Caco-2 (cell line): ENCODE measurements at regions not wholly inside any gene's neighbourhood (a gene's known extent, or its start where the extent isn't known, plus 50 kb on each side); places are given as distances from the start of the nearest gene placed in this dataset.
"Not testable (repeated sequence)": the region's sequence is repeated elsewhere in the genome, so short reads cannot be mapped to it uniquely, and the experiment has no call there.

ENCODE experiments used
- BruUV-seq: library from RNA; stranded (reverse); fragments of 400-500 nt; replicated peaks from 2 replicates; lab custom pipeline; 2021; lab: Mats Ljungman, UMichigan
- CTCF ChIA-PET: fragments of 300-600 bp; sonication (Branson Sonifier 250); formaldehyde crosslinking; loops from one replicate; lab custom pipeline; 2022; ENCODE audit warnings: antibody characterized with exemption; lab: Charles Lee
- POLR2A ChIA-PET: fragments of 300-600 bp; sonication (Branson Sonifier 250); formaldehyde crosslinking; loops from one replicate; lab custom pipeline; 2022; ENCODE audit warnings: antibody characterized with exemption; lab: Charles Lee
- DNase-seq, 2 experiments: peaks; one replicate each; pipeline versions ENCODE4 v3.0.0 to v3.0.0-alpha.2; 2020 to 2022
- H3K27me3 ChIP-seq: replicated peaks from 2 replicates; pipeline ENCODE4 v1.6.0; 2011; ENCODE audit warnings: low read length; ENCODE audit not compliant: control insufficient read depth, insufficient read depth
- H3K36me3 ChIP-seq: 2 replicates; pipeline ENCODE4 v1.5.1; 2011; ENCODE audit warnings: low read length; ENCODE audit not compliant: control insufficient read depth, insufficient read depth
- H3K4me1 ChIP-seq: fragments of 250-450 bp; sonication (Bioruptor Pico); 2 replicates; pipeline ENCODE4 v1.5.1; 2020; ENCODE audit warnings: mild to moderate bottlenecking
- H3K4me3 ChIP-seq: 2 replicates; pipeline ENCODE4 v1.5.1; 2011; ENCODE audit warnings: low read depth, mild to moderate bottlenecking, control low read depth, low read length
- H3K9me3 ChIP-seq: fragments of 250-450 bp; sonication (Bioruptor Pico); 2 replicates; pipeline ENCODE4 v1.5.1; 2020; ENCODE audit warnings: mild to moderate bottlenecking, moderate library complexity
- H3K27ac Mint-ChIP-seq: one replicate; pipeline ENCODE4 v1.8.0; 2022; ENCODE audit warnings: mixed read lengths; ENCODE audit not compliant: unreplicated experiment
- H3K27me3 Mint-ChIP-seq: one replicate; pipeline ENCODE4 v1.8.0; 2022; ENCODE audit warnings: mixed read lengths; ENCODE audit not compliant: insufficient read depth, unreplicated experiment
- H3K36me3 Mint-ChIP-seq: one replicate; pipeline ENCODE4 v1.8.0; 2022; ENCODE audit warnings: mild to moderate bottlenecking, mixed read lengths; ENCODE audit not compliant: insufficient read depth, unreplicated experiment
- H3K4me1 Mint-ChIP-seq: one replicate; pipeline ENCODE4 v1.8.0; 2022; ENCODE audit warnings: low read depth, mixed read lengths; ENCODE audit not compliant: unreplicated experiment
- H3K4me3 Mint-ChIP-seq: one replicate; pipeline ENCODE4 v1.8.0; 2022; ENCODE audit warnings: mild to moderate bottlenecking, moderate library complexity, mixed read lengths; ENCODE audit not compliant: unreplicated experiment
- H3K9me3 Mint-ChIP-seq: one replicate; pipeline ENCODE4 v1.8.0; 2022; ENCODE audit warnings: mixed read lengths; ENCODE audit not compliant: unreplicated experiment
- CTCF ChIP-seq, 2 experiments: fragments of 200-600 bp in 1 of 2; IDR thresholded peaks; 1 replicate in 1 of 2; 2 replicates in 1 of 2; pipeline versions ENCODE4 v1.5.1 to v1.8.0; 2011 to 2022; ENCODE audit warnings: antibody characterized with exemption in 1 of 2, control low read depth in 1 of 2, inconsistent platforms in 1 of 2, low read depth in 1 of 2, low read length in 1 of 2, mild to moderate bottlenecking in 1 of 2, moderate library complexity in 1 of 2; ENCODE audit not compliant: insufficient read depth in 1 of 2, severe bottlenecking in 1 of 2, unreplicated experiment in 1 of 2
- intact Hi-C: fragments of 100-400 bp; cut with micrococcal nuclease; formaldehyde crosslinking; loops from one replicate; pipeline ENCODE4 v1.10.0; 2022; ENCODE audit not compliant: unreplicated experiment

- no peak overlapping the region for H3K27ac Mint-ChIP-seq
- no peak overlapping the region for H3K4me3 Mint-ChIP-seq
- peaks cover 6% of the 10 kb centered on the region for H3K27me3 Mint-ChIP-seq
- intact Hi-C loops: no loop called here
- DNase-seq: no peak
- Histone ChIP-seq H3K9me3 (no peaks in the 10 kb centered on the region), H3K4me1 (no peaks in the 10 kb centered on the region), H3K36me3 (no peaks in the 10 kb centered on the region), H3K4me3 (no peak overlapping the region), H3K27me3 (no peaks in the 10 kb centered on the region)
- no peaks in the 10 kb centered on the region for H3K36me3 Mint-ChIP-seq
- no peaks in the 10 kb centered on the region for H3K9me3 Mint-ChIP-seq
- peak in 1 of 2 experiments; percentile 13 for TF ChIP-seq CTCF (IDR thresholded peaks at IDR 0.05; ENCODE audit: insufficient read depth in 1 of 2, low read depth in 1 of 2, low read length in 1 of 2, severe bottlenecking in 1 of 2, unreplicated experiment in 1 of 2)
- CTCF ChIA-PET: no interaction called here
- no TSS peak for BruUV-seq
- H3K4me1 Mint-ChIP-seq: no peaks in the 10 kb centered on the region
- POLR2A ChIA-PET: no interaction called here
These were observed 293.7 kb downstream of the NDUFA10 start for GRCh38 chr2:239731422-239731821.

- intact Hi-C loops: no loop called here
- ChIA-PET POLR2A (no interaction called here), CTCF (no interaction called here)
- Histone ChIP-seq H3K9me3 (no peaks in the 10 kb centered on the region), H3K4me1 (no peaks in the 10 kb centered on the region), H3K4me3 (no peak overlapping the region), H3K27me3 (no peaks in the 10 kb centered on the region), H3K36me3 (no peaks in the 10 kb centered on the region)
- Mint-ChIP-seq H3K27me3 (peaks cover 6% of the 10 kb centered on the region), H3K36me3 (no peaks in the 10 kb centered on the region), H3K9me3 (no peaks in the 10 kb centered on the region), H3K4me3 (no peak overlapping the region), H3K4me1 (no peaks in the 10 kb centered on the region), H3K27ac (no peak overlapping the region)
- no TSS peak for BruUV-seq
- no peak for TF ChIP-seq CTCF (IDR thresholded peaks at IDR 0.05; ENCODE audit: insufficient read depth in 1 of 2, low read depth in 1 of 2, low read length in 1 of 2, severe bottlenecking in 1 of 2, unreplicated experiment in 1 of 2)
- DNase-seq: no peak
These were observed 294.2 kb downstream of the NDUFA10 start for GRCh38 chr2:239730897-239731296.

GRCh38 chr2:239730567-239730882 is 294.6 kb downstream of the NDUFA10 start:
- H3K36me3 ChIP-seq, CTCF ChIA-PET, H3K27me3 Mint-ChIP-seq, H3K4me1 ChIP-seq, DNase-seq, H3K36me3 Mint-ChIP-seq, H3K27me3 ChIP-seq, H3K9me3 Mint-ChIP-seq, H3K4me3 Mint-ChIP-seq, H3K4me1 Mint-ChIP-seq, POLR2A ChIA-PET, H3K27ac Mint-ChIP-seq, H3K9me3 ChIP-seq, BruUV-seq, H3K4me3 ChIP-seq, intact Hi-C loops: not testable (repeated sequence)
